Right kidney (tissue), 1 donor: ENCODE measurements at regions not wholly inside any gene's neighbourhood (a gene's known extent, or its start where the extent isn't known, plus 50 kb on each side); places are given as distances from the start of the nearest gene placed in this dataset.
"Not testable (repeated sequence)": the region's sequence is repeated elsewhere in the genome, so short reads cannot be mapped to it uniquely, and the experiment has no call there.

Experiments
- DNase-seq: peaks from one replicate; pipeline ENCODE4 v3.0.0-alpha.2; 2016

DNA sequence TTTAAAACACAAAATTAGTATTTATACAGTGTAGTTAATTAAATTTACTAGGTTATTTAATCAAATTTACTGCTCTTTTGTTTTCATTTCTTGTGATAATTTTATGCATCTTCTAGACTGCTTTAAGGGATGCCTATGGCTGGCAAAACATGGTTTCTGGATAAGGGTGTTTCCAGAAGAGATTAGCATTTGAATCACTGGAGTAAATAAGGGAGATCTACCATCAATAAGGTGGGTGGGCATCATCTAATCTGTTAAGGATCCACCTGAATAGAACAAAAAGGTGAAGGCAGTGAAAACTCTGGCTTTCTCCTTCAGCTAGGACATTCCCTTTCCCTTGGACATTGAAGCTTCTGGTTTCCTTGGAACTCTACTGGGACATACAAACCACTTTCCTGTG, 146.2 kb upstream of the LAMA2 start:
- no peak for DNase-seq

DNA sequence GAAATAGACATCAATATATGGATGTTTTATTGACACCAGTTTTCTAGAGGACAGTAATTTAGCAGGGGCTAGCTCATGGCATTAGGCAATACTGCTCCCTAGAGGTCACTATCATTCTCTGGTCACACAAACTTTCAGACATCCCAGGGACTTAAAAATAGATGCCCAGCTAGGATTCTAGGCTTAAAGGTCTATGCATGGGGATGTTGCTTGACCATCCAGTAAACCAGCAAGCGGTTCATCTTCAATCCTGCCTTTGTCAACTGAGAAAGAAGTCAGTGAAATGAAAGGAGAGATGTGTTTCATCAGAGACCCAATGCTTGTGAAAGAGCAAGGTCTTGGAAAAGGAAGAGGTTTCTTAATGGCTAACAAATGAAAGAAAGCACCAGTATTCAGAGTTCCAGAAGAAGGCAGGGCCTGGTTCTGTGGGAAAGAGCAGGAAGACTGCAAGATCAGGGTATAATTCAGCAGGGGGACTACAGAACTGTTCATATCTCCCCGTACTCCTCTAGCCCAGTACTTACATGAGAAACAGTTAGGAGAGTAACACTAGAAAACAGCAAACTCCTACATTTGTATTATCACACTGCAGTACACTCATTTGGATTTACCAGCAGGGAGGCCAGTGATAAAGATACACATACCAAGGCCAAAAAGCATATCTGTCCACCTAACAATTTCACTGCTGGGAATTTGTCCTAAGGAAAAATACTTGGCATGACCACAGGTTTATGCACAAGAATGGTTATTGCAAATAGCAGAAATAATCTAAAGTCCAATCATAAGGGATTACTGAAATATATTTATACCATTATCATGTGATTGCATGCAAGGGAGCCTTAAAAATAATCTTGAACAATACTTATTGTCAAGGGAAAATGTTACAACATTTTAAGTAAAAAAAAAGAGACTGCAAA, 151.4 kb upstream of the LAMA2 start:
- no peak for DNase-seq

DNA sequence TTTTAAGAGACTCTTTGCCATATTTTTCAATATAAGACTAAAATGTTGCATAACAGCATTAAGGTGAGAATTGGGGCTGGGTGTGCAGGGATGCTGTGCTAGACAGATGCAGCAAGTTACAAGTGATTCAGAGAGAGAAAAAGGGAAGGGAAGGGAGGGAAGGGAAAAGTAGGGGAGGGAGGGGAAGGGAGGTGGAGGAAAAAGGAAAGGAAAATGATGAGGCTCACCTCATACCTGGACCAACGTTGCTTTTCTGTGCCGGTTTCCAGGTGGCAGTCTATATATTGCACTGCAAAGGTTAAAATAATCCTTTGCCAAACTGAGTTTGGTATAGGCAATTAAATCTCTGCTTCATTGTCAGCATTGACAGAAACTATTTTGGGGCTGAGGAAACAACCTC, 155.4 kb upstream of the LAMA2 start:
- no peak for DNase-seq

DNA sequence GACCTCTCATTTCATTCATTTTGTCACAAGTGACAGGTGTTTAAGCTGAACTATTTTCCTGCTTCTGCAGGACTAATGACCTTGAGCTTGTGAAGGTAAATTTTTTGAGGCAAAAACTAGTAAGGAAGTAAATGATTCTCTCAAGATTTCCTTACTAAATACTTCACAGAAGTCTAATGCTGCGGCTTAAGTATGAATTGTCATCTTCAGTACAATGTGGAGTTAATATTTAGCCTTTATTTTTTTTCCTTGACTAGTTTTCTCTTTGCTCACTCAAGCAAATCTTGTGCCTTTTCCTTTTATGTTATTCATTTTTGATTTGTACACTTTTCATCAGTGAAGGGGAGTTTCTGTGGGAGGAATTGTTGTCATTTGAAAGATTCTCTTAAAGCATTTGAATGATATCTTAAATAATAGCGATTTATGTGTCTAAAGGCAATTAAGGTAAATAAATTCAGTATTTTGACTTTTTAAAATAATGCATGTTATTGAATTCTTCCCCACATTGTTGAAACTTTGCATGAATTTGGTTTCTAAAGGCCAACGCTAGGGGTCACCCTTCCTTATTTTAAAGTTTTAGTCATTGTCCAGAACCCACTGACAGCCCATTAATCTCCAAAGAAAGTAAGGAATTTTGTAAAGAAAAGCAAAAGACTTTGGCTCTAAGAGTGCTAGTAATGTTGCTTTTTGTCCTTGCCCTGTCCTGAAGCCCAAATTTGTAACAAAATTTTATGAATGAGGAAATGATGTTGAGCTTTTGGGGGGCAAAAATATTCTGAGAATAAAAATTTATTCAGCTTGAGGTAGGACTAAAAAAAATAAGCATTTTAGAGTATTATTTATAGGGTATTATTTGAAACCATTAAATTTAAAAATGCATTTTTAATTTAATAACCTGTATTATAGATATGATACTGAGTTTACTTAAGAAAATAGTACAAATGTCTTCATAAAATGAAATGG, 157.4 kb upstream of the LAMA2 start:
- peak; percentile 9 for DNase-seq

DNA sequence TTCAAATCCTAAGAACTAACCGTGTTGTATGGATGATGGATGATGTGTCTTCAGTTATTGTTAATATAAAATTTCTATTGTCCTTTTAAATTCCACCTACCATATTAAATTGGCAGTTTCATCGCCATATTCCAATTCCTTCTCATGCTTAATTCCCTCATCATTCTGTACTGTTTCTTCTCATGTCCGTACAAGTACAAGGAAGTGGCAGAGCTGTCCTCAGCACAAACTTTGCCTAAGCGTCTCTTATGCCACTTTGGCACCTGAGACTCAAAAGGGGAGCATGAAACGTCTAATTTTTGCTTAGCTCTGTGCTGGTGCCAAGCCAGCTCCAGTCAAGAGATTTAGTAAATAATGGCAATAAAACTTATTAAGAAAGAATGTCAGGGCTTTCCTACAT, 158.2 kb upstream of the LAMA2 start:
- DNase-seq, result no peak

DNA sequence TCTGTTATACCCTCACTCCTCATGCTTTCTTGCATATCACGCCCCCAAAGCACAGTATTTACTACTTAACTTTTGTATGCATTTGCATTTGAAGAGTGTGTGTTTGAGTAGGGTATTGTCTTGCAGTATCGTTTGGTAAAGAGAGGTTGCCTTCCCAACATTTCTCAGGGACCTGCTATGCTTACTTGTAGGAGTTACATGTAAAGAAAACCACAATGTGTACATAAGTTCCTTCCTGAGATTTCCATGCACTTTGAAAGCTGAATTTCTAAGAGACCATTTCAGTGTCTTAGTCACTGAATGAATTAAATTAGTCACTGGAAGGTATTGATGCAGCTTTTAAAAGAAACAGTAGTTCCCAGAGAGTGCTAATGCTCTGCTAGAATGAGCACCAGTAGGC, 159.3 kb upstream of the LAMA2 start:
- DNase-seq, result no peak

DNA sequence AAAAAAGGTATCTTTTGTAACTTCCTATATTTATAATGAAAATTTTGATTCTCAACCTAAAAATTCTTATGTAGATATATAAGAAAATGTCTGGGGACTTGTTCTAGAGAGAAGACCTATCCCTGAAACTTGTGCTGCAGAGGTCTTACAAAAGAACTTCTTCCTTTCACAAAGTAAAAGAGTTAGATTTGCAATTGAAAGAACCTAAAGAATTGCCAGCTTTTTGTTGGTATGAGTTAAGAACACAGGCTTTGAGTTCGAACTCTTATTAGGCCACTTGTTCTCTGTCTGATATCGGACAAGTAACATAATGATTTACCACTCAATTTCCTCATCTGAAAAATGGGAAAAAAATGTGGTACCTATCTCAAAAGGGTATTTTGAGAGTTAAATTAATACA, 162.0 kb upstream of the LAMA2 start:
- no peak for DNase-seq

DNA sequence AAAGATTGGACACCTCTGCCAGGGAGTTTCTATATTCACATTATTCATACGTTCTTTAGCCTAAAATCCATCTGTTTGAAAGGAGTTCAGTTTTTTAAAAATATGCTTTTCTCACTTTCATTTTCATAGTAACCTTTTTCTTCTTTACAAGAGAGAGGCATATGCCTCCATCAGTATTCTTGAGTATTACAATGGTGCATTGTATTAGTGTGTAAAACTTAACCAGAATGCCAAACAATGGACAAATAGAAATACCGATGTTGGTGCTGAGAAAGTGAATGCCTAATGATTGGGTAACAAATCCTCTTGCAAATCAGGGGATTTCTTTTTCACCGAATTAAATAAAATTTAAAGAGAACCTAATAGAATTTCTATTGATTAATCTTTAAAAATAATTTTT, 163.2 kb upstream of the LAMA2 start:
- DNase-seq, result no peak

DNA sequence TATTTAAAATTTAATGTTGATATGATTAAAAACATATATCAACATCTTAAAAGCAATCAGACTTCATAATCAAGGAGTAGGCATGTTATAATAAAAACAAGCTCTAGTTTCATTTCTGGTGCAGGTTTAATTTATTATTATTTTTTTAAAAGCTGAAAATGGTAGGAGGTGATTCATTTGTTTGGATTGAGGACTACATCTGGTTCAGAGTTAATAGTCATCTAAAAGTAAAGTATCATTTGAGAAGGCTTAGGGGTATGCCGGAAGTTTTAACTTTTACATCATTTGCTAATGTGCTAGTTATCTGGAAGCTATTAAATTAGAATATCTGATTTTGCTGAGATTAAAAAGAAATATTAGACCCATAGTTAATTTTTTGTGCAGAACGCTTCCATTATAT, 169.5 kb upstream of the LAMA2 start:
- DNase-seq, result no peak

DNA sequence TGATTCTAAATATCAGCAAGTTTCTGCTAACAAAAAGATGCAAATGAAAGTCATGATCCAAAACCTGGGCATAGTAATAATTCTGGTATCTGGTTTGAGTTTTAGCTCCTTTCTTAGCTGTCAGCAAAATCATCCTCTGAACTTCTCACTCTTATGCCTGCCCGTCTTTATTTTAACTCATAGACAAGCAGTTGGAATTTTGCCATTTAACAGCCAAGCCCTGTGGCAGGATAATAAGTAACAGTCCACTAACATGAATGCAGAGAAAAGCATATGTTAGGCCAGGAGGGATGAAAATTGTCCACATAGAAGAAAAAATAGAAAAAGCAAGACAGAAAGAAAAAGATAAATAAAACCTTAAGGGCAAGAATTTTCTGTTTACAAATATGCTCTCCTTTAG, 170.0 kb upstream of the LAMA2 start:
- no peak for DNase-seq

DNA sequence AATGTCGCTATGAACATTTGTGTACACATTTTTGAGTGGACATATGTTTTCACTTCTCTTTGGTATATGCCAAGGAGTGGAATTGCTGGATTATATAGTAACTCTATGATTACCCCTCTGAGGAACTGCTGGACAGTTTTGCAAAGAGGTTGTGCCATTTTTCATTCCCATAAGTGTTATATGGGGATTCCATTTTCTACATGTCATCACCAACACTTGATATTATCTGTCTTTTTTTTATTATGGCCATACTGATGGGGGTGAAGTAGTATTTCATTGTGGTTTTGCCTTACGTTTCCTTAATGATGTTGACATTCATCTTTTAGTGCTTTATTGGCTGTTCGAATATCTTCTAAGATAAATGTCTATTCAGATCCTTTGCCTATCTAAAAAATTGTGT, 171.8 kb upstream of the LAMA2 start:
- DNase-seq, result no peak

DNA sequence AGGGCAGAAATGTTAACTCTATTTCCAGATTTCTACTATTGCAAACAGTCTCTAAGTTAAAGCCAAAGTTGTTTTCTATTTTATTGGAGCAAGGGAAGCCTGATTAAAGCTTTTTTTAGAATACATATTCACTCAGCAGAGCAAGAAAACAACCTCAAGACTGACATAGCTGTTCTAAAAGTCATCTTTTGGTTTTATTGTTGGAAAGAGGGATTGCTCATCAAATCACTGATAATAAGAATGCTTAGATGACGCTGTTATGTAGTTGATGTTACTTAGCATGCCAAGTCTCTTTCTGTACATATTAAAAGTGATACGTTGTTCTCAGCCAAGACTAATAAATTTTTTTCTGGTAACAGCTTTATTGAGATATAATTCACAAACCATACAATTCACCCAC, 172.6 kb upstream of the LAMA2 start:
- DNase-seq, result no peak

DNA sequence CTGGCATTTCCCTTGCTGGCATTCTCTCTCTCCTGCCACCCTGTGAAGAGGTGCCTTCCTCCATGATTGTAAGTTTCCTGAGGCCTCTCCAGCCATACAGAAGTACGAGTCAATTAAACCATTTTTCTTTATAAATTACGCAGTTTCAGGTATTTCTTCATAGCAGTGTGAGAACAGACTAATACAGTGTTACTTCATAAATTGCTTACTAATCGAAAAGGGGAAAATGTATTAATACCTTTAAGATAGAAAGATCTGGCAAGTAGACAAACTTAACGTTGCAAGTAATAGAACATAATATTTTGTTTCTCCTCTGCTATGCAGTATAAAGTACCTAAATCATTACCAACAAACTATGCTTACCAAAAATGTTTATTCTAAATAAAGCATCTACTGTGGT, 178.3 kb upstream of the LAMA2 start:
- DNase-seq, result no peak

DNA sequence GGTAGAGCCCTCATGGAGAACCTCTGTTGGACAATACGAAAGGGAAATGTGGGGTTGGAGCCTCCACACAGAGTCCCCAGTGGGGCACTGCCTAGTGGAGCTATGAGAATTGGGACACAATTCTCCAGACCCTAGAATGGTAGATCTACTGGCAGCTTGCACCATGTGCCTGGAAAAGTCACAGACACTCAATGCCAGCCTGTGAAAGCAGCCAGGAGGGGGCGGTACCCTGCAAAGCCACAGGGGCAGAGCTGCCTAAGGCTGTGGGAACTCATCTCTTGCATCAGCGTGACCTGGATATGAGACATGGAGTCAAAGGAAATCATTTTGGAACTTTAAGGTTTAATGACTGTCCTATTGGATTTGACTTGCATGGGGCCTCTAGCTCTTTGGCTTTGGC, 179.1 kb upstream of the LAMA2 start:
- not testable (repeated sequence) for DNase-seq

DNA sequence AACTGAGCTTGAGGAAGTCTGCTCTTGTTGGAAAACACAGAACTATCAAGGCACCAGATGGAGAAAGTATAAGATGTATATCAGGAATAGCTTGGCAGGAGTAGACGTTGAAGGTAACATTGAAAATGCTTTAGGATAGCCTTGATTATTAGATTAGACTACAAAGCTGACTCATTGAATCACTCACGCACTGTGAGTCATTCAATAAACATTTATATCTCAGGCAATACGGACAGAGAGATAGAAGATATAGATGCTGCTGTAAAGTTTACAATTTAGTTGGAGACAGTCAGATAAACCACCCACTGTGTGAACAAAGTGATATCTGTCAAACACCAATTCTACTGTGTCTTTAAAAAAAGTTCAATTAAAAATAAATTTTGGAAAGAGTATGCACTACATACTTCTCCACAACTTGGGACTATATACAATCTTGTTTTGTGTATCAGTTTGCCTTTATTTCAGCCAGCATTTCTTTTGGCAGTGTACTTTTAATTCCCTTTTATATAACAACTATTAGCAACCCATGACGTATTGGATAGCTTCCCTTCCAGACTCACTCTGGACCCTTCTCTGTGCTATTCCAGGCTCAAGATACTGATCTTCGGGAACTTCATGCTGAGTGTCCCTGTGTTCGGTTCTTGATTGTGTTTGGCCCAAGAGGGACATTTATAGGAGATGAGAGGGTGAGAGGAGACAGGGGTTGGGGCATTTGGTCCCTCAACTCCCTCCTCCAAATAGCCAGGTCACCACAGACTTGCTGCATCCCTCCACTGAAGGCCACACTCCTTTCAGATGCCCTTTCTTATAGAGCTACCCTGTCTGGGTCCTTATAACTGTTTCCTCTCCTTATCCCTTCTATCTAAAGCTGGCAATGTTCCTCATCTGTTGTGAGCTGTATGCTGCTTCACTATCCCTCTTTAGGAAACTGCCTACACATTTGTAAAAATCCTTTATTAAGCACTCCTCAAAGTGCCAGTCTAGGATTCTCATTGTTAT, 176.6 kb upstream of the PTPRK start:
- DNase-seq, result no peak

DNA sequence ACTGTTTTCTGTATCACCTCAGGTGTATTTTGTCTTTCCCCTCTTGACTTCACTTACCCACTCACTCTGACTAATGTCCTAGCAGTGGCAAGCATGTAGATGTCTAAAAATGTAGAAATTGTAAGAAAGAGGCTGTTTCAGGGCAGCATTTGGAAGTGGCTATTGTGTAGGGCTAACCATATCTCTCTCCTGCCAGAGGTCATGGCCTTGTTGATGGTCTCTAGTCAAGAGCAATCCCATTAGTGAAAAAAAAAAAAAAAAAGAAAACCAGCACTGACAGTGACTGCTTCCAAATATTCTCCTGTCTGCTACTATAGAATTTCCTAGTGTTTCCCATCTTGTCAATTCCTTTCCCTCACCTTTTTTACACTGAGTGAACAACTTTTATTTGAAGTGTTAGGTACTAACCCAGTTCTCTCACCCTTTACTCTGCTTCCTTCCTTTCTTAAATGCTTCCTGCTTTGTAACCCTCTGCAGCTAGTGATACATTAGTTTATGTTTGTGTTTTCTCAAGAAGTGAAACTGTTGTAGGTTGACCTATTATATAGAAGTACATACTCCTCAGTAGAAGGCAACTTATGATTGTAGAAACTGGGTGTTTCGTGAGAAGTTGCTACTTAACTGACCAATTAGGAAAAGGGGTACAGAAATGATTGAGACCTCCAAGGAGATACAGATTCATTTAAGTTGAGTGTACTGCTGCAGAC, 174.1 kb upstream of the PTPRK start:
- DNase-seq, result no peak

DNA sequence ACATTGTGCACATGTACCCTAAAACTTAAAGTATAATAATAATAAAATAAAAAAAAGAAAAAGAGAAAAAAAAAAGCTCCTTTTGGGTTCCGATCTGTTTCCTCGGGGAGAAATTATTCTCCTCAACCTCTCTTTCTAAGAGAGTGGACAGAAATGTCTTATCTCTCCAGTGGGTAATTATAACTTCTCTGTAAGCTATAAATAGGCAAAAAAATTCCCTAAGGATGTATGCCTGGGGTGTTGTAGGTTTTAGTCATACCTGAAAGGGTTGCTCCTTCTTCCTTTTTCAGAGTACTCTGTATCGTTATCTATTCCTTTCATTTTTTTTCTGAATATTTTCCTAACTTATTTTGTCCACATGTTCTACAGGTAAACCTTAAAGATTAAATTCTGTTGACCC, 169.7 kb upstream of the PTPRK start:
- DNase-seq, result no peak

DNA sequence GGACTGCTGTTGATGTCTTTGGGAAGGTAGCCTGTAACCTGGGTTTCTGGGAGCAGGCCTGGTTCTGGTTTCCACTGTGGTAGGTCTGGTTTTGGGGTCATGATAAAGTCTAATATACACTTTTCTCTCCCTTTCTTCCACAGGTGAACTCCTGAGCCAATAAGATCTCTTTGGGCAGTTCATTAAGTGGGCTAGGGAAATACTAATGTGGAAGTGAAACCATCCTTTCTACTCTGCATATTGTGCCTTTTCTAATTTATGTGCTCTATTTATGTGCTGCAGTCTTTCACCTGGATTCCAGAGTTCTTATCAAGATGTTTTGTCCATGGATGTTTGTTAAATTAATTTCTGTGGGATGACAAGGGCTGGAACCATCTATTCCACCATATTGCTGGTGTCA, 165.7 kb upstream of the PTPRK start:
- DNase-seq, result no peak

DNA sequence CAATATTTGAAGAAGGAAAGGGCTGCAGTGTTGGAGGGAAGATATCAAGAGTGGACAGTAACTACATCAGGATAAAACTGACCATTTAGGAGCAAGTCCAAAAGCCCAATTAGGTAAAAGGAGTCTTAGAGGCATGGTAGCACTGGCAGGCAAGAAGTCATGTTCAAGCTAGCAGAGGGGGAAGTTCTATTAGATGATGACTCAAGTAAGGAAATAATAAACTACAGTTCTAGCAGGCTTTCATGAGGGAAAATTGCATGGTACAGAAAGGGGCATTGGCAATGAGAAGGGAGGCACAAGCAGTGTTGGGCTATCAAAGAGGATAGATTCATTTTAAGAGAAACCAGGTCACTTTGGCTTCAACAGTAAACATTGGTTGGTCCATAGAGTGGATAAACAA, 156.1 kb upstream of the PTPRK start:
- no peak for DNase-seq

DNA sequence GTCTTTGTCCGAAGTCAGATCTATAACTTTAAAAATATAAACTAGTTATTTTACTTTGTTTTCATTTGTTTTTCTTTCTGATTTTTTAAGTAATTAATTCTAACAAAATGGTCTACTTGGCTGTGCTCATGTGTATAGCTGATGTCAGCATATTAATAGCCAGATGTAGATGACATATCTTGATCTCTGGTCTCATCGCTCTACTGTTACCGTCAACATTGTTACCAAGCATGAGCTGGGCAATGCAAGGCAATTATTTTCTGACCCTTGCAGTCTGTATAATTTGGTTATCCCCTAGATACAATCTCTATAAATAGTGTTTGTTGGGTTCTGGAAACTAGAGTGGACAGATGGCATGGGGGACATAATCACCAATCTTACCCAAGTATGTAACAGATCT, 151.6 kb upstream of the PTPRK start:
- DNase-seq, result no peak

DNA sequence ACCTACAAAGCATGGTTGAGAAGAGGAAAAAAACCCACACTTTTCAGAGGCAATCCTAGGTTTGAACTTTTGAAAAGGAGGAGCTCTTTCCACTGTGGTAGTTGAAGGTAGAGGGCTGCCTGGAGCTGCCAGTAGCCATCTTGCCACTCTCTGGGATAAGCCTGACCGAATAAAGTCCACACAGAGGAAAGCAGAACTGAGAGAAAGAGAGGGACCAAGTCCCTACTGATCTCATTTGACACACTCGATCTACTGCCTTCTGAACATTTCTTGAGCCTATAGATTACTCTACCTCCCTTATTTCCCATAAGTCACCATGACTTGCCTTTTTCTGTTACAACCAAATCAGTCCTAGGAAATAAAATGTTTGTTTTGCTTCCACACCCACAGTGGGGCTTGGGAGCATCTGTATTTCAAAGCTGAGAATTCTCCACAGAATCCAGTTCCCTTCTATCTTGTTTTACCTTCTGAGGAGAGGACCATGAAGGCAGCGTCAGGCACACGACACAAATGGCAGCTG, 147.0 kb upstream of the PTPRK start:
- DNase-seq, result no peak
